HepG2 (cell line): ENCODE measurements at regions not wholly inside any gene's neighbourhood (a gene's known extent, or its start where the extent isn't known, plus 50 kb on each side); places are given as distances from the start of the nearest gene placed in this dataset.

Source experiments
- ATAC-seq: fragments of 200-7000 bp; cut with Tn5 transposase; 3 replicates; pipeline ENCODE4 v1.9.1; 2020; ENCODE audit warnings: mild to moderate bottlenecking, moderate library complexity
- BruUV-seq: library from RNA; stranded (reverse); fragments of 400-500 nt; replicated peaks from 2 replicates; lab custom pipeline; 2021; lab: Mats Ljungman, UMichigan
- CTCF ChIA-PET: fragments of 300-600 bp; formaldehyde crosslinking; extraction: SDS; loops from one replicate; lab custom pipeline; 2021; ENCODE audit warnings: low total read pairs, inconsistent platforms, low intra/inter-chr PET ratio; lab: Yijun Ruan, JAX
- POLR2A ChIA-PET: fragments of 350-600 bp; sonication (Branson Sonifier 250); formaldehyde crosslinking; loops from one replicate; lab custom pipeline; 2020; ENCODE audit warnings: antibody characterized with exemption, inconsistent platforms; lab: Yijun Ruan, JAX
- DNase-seq: peaks from one replicate; pipeline ENCODE4 v3.0.0-alpha.2; 2015; ENCODE audit warnings: low spot score
- FAIRE-seq: peaks from 3 replicates; lab custom pipeline; 2011; peaks lifted over from hg19 to GRCh38; lab: Jason Lieb, UNC
- H2AFZ ChIP-seq: one replicate; pipeline ENCODE4 v1.6.1; 2011; ENCODE audit warnings: low read length, inconsistent platforms
- H3K27ac ChIP-seq: fragments of 300-600 bp; 3 replicates; pipeline ENCODE4 v1.8.0; 2011; ENCODE audit warnings: mixed run types, mild to moderate bottlenecking, mixed read lengths, low read length, inconsistent platforms; ENCODE audit not compliant: insufficient read depth; ENCODE audit errors: extremely low read length
- H3K27me3 ChIP-seq, 2 experiments: fragments of 200-600 bp in 1 of 2; 2 replicates in 1 of 2; 3 replicates in 1 of 2; pipeline versions ENCODE4 v1.6.0 to v1.8.0; 2011; ENCODE audit warnings: low read length in 2 of 2, mild to moderate bottlenecking in 2 of 2, moderate library complexity in 2 of 2, inconsistent platforms in 1 of 2; ENCODE audit not compliant: insufficient read depth in 2 of 2, control insufficient read depth in 1 of 2
- H3K36me3 ChIP-seq, 2 experiments: fragments of 200-600 bp in 1 of 2; replicated peaks in 1 of 2; 2 replicates in 1 of 2; 3 replicates in 1 of 2; pipeline versions ENCODE4 v1.5.1 to v1.8.0; 2011; ENCODE audit warnings: low read length in 2 of 2, inconsistent platforms in 1 of 2; ENCODE audit not compliant: insufficient read depth in 2 of 2, control insufficient read depth in 1 of 2
- H3K4me1 ChIP-seq: 2 replicates; pipeline ENCODE4 v1.5.1; 2012; ENCODE audit warnings: low read length, inconsistent platforms; ENCODE audit not compliant: insufficient read depth
- H3K4me2 ChIP-seq: 2 replicates; pipeline ENCODE4 v1.6.0; 2011; ENCODE audit warnings: low read depth, low read length, inconsistent platforms
- H3K4me3 ChIP-seq, 3 experiments: fragments of 200-600 bp in 1 of 3; sonication (generic), shearing (Covaris generic) in 1 of 3; replicated peaks in 1 of 3; 2 replicates each; pipeline ENCODE4 v1.5.1; 2011 to 2016; ENCODE audit warnings: low read length in 3 of 3, inconsistent platforms in 2 of 3, low read depth in 2 of 3, mild to moderate bottlenecking in 2 of 3, control low read depth in 1 of 3, mixed read lengths in 1 of 3; ENCODE audit not compliant: insufficient read depth in 1 of 3
- H3K79me2 ChIP-seq: one replicate; pipeline ENCODE4 v1.6.1; 2011; ENCODE audit warnings: low read length, inconsistent platforms; ENCODE audit not compliant: insufficient read depth
- H3K9ac ChIP-seq: 2 replicates; pipeline ENCODE4 v1.6.0; 2011; ENCODE audit warnings: mild to moderate bottlenecking, low read depth, low read length, inconsistent platforms; ENCODE audit not compliant: insufficient read depth
- H3K9me3 ChIP-seq: 2 replicates; pipeline ENCODE4 v1.5.1; 2012; ENCODE audit warnings: mild to moderate bottlenecking, low read length
- H4K20me1 ChIP-seq: 2 replicates; pipeline ENCODE4 v1.6.0; 2011; ENCODE audit warnings: inconsistent platforms, mild to moderate bottlenecking, low read length, moderate library complexity; ENCODE audit not compliant: insufficient read depth
- ADNP ChIP-seq: sonication (generic); formaldehyde crosslinking; IDR thresholded peaks from 2 replicates; pipeline ENCODE4 v1.4.0; 2020; ENCODE audit warnings: missing genetic modification reagents
- AGO1 ChIP-seq: fragments of 200-400 bp; formaldehyde crosslinking; IDR thresholded peaks from 2 replicates; pipeline ENCODE4 v1.6.1; 2017; ENCODE audit warnings: mild to moderate bottlenecking, low read depth, low read length, moderate library complexity; ENCODE audit not compliant: poor library complexity, severe bottlenecking
- CREM ChIP-seq, 2 experiments: sonication (generic) in 1 of 2; formaldehyde crosslinking in 1 of 2; IDR thresholded peaks; 2 replicates each; pipeline versions ENCODE4 v1.4.0 to v1.6.1; 2016 to 2020; ENCODE audit warnings: antibody characterized with exemption in 1 of 2, mild to moderate bottlenecking in 1 of 2, missing genetic modification reagents in 1 of 2
- ELF1 ChIP-seq: sonication (generic); formaldehyde crosslinking; IDR thresholded peaks from 2 replicates; pipeline ENCODE4 v1.4.0; 2020; ENCODE audit warnings: missing genetic modification reagents
- HCFC1 ChIP-seq: fragments of 150-350 bp; IDR thresholded peaks from 2 replicates; pipeline ENCODE4 v1.6.1; 2014; ENCODE audit warnings: low read depth, low read length
- HES4 ChIP-seq: sonication (generic); formaldehyde crosslinking; IDR thresholded peaks from 2 replicates; pipeline ENCODE4 v1.9.0; 2021; ENCODE audit warnings: mild to moderate bottlenecking, missing genetic modification reagents, borderline replicate concordance
- KLF9 ChIP-seq: IDR thresholded peaks from 2 replicates; pipeline ENCODE4 v1.6.1; 2016; ENCODE audit warnings: low read depth
- MBNL3 ChIP-seq: fragments of 250-450 bp; sonication (Bioruptor Pico); conservative IDR thresholded peaks from 2 replicates; pipeline ENCODE4 v1.8.0; 2022; ENCODE audit warnings: mild to moderate bottlenecking, inconsistent platforms
- RBM39 ChIP-seq: fragments of 200-400 bp; formaldehyde crosslinking; IDR thresholded peaks from one replicate; pipeline ENCODE4 v1.6.1; 2018; ENCODE audit warnings: antibody characterized with exemption, mild to moderate bottlenecking, low read depth, low read length; ENCODE audit not compliant: poor library complexity, severe bottlenecking
- SMARCC2 ChIP-seq: fragments of 450-650 bp; IDR thresholded peaks from 2 replicates; pipeline ENCODE4 v1.6.1; 2017; ENCODE audit warnings: antibody characterized with exemption, mild to moderate bottlenecking
- SNAI1 ChIP-seq: sonication (generic); formaldehyde crosslinking; IDR thresholded peaks from 2 replicates; pipeline ENCODE4 v1.5.0; 2020; ENCODE audit warnings: mild to moderate bottlenecking, missing genetic modification reagents, borderline replicate concordance
- THAP11 ChIP-seq: IDR thresholded peaks from 2 replicates; pipeline ENCODE4 v1.6.1; 2016; ENCODE audit warnings: missing biosample characterization, missing genetic modification reagents
- ZFP36L1 ChIP-seq: sonication (generic); formaldehyde crosslinking; IDR thresholded peaks from 2 replicates; pipeline ENCODE4 v1.8.0; 2022; ENCODE audit warnings: mild to moderate bottlenecking, missing genetic modification reagents, moderate library complexity
- ZFP36L2 ChIP-seq: sonication (generic); formaldehyde crosslinking; IDR thresholded peaks from 2 replicates; pipeline ENCODE4 v1.4.0; 2020; ENCODE audit warnings: missing genetic modification reagents
- ZNF12 ChIP-seq: sonication (generic); formaldehyde crosslinking; IDR thresholded peaks from 2 replicates; pipeline ENCODE4 v1.5.0; 2020; ENCODE audit warnings: missing genetic modification reagents
- ZNF501 ChIP-seq: sonication (generic); formaldehyde crosslinking; IDR thresholded peaks from 2 replicates; pipeline ENCODE4 v1.5.1; 2020; ENCODE audit warnings: mild to moderate bottlenecking, moderate library complexity, missing genetic modification reagents
- ZNF549 ChIP-seq: sonication (generic); formaldehyde crosslinking; IDR thresholded peaks from 2 replicates; pipeline ENCODE4 v1.5.0; 2020; ENCODE audit warnings: missing genetic modification reagents
- ZNF83 ChIP-seq: sonication (generic); formaldehyde crosslinking; IDR thresholded peaks from 2 replicates; pipeline ENCODE4 v1.4.0; 2020; ENCODE audit warnings: missing genetic modification reagents, mild to moderate bottlenecking, borderline replicate concordance
- ZSCAN21 ChIP-seq: sonication (generic); formaldehyde crosslinking; IDR thresholded peaks from 2 replicates; pipeline ENCODE4 v1.8.0; 2022; ENCODE audit warnings: mild to moderate bottlenecking, missing genetic modification reagents, moderate library complexity, borderline replicate concordance
- WGBS: methylation state at CpG from one replicate; pipeline ENCODE4 v1.1.6; 2017; ENCODE audit warnings: low lambda C conversion rate; 5-methylcytosine and 5-hydroxymethylcytosine counted together
- in situ Hi-C: cut with HindIII; loops from 2 replicates; pipeline ENCODE4 v1.10.0; 2017; ENCODE audit warnings: low pct_unique_long_range_greater_than_20kb; ENCODE audit not compliant: extremely low pct_ligation_motif_present
- intact Hi-C: fragments of 100-400 bp; cut with micrococcal nuclease; formaldehyde crosslinking; loops from one replicate; pipeline ENCODE4 v1.10.0; 2022; ENCODE audit not compliant: unreplicated experiment
- TF ChIP-seq, protein P1 (sequence below): sonication (generic); formaldehyde crosslinking; IDR thresholded peaks from 2 replicates; pipeline ENCODE4 v1.8.1; 2022; ENCODE audit warnings: mild to moderate bottlenecking, missing genetic modification reagents
- TF ChIP-seq, protein P2 (sequence below): sonication (generic); formaldehyde crosslinking; IDR thresholded peaks from 2 replicates; pipeline ENCODE4 v1.4.0; 2020; ENCODE audit warnings: missing genetic modification reagents, mild to moderate bottlenecking, borderline replicate concordance
- TF ChIP-seq, protein P3 (sequence below): sonication (generic); formaldehyde crosslinking; IDR thresholded peaks from 2 replicates; pipeline ENCODE4 v1.4.0; 2020; ENCODE audit warnings: missing genetic modification reagents

DNA sequence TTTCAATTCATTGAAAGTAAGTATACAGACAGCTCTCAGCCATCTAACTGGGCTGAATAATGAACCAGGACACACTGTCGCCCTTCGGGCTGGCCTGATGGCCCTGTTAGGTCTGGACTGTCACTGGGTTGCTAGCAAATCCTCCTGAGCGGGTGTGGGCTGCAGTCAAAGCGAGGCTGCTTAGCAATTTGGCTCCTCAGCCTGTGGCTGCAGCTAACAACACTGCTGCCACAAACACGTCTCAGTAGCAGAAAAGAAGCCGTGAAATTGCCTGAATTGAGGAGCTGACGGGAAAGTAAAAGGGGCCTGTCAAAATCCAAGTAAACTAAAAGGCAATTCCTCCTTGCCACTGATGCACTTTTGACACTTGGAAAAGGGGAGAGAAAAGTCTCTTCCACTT, 72.8 kb downstream of the SMIM20 start:
- CTCF ChIA-PET = no interaction called here

DNA sequence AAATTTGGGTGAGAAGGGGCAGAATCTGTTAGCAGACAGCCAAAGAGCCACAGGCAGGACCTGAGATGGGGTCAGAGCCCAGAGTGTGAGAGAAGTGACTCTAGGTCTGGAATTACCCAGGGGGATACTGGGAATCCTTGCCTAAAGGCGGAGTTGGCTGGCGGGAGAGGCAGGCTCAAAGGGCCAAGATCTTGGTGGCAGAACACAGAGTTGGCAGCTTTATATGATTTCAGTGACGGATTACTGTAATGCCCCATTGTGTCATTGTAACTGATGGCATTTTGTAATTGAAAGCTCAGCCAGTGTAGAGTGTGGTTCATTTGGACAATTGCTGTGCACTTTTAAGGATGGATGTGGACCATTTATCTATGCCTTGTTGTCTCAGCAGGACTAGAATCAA, 77.3 kb downstream of the SMIM20 start:
- Histone ChIP-seq H3K36me3 (no peaks in the 10 kb centered on the region), H3K79me2 (no peaks in the 10 kb centered on the region), H3K9me3 (no peaks in the 10 kb centered on the region), H4K20me1 (no peaks in the 10 kb centered on the region), H3K27me3 (peaks cover 0 to 5% of the 10 kb centered on the region in 2 experiments; a peak in 4 of 5 replicates), H2AFZ (no peak overlapping the region), H3K4me3 (no peak overlapping the region), H3K4me1 (no peaks in the 10 kb centered on the region), H3K27ac (no peak overlapping the region), H3K9ac (no peak overlapping the region), H3K4me2 (no peak overlapping the region)
- intact Hi-C loops (loop anchor here (5.0 kb wide), 1 partner anchor 64 kb away; no protein-coding TSS in a partner anchor), in situ Hi-C loops (no loop called here)
- FAIRE-seq = no peak
- 29% methylated on average over 3 of the region's 3 CpGs for WGBS
- ChIA-PET POLR2A (no interaction called here), CTCF (no interaction called here)
- no TSS peak for BruUV-seq
- no peak for DNase-seq
- ATAC-seq = no peak
- TF ChIP-seq, protein P1, sequence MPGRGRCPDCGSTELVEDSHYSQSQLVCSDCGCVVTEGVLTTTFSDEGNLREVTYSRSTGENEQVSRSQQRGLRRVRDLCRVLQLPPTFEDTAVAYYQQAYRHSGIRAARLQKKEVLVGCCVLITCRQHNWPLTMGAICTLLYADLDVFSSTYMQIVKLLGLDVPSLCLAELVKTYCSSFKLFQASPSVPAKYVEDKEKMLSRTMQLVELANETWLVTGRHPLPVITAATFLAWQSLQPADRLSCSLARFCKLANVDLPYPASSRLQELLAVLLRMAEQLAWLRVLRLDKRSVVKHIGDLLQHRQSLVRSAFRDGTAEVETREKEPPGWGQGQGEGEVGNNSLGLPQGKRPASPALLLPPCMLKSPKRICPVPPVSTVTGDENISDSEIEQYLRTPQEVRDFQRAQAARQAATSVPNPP (CRISPR knock-in tag) = no peak
- TF ChIP-seq ELF1 (CRISPR knock-in tag) (no peak), SMARCC2 (no peak), AGO1 (no peak), KLF9 (no peak), CREM (IDR thresholded peaks at IDR 0.05) (no peak), CREM (CRISPR knock-in tag; IDR thresholded peaks at IDR 0.05) (no peak), SNAI1 (CRISPR knock-in tag) (no peak), HCFC1 (no peak), ZFP36L2 (CRISPR knock-in tag) (no peak), ZNF549 (CRISPR knock-in tag) (no peak), ZNF83 (CRISPR knock-in tag) (no peak), ZNF12 (CRISPR knock-in tag) (no peak)
- TF ChIP-seq, protein P2, sequence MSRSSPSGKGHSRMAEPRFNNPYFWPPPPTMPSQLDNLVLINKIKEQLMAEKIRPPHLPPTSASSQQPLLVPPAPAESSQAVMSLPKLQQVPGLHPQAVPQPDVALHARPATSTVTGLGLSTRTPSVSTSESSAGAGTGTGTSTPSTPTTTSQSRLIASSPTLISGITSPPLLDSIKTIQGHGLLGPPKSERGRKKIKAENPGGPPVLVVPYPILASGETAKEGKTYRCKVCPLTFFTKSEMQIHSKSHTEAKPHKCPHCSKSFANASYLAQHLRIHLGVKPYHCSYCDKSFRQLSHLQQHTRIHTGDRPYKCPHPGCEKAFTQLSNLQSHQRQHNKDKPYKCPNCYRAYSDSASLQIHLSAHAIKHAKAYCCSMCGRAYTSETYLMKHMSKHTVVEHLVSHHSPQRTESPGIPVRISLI (CRISPR knock-in tag) = no peak
- TF ChIP-seq, protein P3, sequence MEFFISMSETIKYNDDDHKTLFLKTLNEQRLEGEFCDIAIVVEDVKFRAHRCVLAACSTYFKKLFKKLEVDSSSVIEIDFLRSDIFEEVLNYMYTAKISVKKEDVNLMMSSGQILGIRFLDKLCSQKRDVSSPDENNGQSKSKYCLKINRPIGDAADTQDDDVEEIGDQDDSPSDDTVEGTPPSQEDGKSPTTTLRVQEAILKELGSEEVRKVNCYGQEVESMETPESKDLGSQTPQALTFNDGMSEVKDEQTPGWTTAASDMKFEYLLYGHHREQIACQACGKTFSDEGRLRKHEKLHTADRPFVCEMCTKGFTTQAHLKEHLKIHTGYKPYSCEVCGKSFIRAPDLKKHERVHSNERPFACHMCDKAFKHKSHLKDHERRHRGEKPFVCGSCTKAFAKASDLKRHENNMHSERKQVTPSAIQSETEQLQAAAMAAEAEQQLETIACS (CRISPR knock-in tag) = no peak

More for the DNA sequence above, 72.8 kb downstream of the SMIM20 start:
- DNase-seq = no peak
- Histone ChIP-seq H3K27ac (no peak overlapping the region), H4K20me1 (no peaks in the 10 kb centered on the region), H3K4me1 (no peaks in the 10 kb centered on the region), H3K27me3 (peaks cover 0 to 10% of the 10 kb centered on the region in 2 experiments; a peak in 4 of 5 replicates)
- 44% methylated on average over 7 of the region's 7 CpGs for WGBS
- no peak for FAIRE-seq
- TF ChIP-seq ZNF501 (no peak), HES4 (CRISPR knock-in tag) (no peak), ZSCAN21 (no peak), THAP11 (CRISPR knock-in tag) (no peak), AGO1 (no peak), MBNL3 (CRISPR knock-in tag) (no peak), ADNP (CRISPR knock-in tag) (no peak), RBM39 (no peak), ZFP36L1 (CRISPR knock-in tag) (no peak)
- TF ChIP-seq, all 625 proteins: peak for 0
- Histone ChIP-seq H3K79me2 (no peaks in the 10 kb centered on the region), H3K9me3 (no peaks in the 10 kb centered on the region), H3K36me3 (no peaks in the 10 kb centered on the region), H3K9ac (no peak overlapping the region), H3K4me3 (no peak overlapping the region), H3K4me2 (no peak overlapping the region), H2AFZ (no peak overlapping the region)
- intact Hi-C loops (no loop called here), in situ Hi-C loops (no loop called here)
- POLR2A ChIA-PET = no interaction called here
- no peak for ATAC-seq
- BruUV-seq = no TSS peak
